GM23338 (cell line): ENCODE measurements at regions not wholly inside any gene's neighbourhood (a gene's known extent, or its start where the extent isn't known, plus 50 kb on each side); places are given as distances from the start of the nearest gene placed in this dataset.

Experiments used
- CREB1 ChIP-seq: fragments of 250-450 bp; sonication (Bioruptor Pico); IDR thresholded peaks from 2 replicates; pipeline ENCODE4 v1.5.0; 2020; ENCODE audit warnings: low read depth, mild to moderate bottlenecking, moderate library complexity
- CTCF ChIP-seq, 2 experiments: fragments of 200-600 bp in 1 of 2; sonication (generic) in 1 of 2; conservative IDR thresholded peaks; 2 replicates each; pipeline versions ENCODE4 v1.5.1 to v1.6.1; 2016 to 2017; ENCODE audit warnings: antibody characterized with exemption in 2 of 2, low read depth in 2 of 2, mild to moderate bottlenecking in 2 of 2, moderate library complexity in 1 of 2
- EZH2 ChIP-seq: fragments of 200-600 bp; sonication (generic); IDR thresholded peaks from one replicate; pipeline ENCODE4 v1.8.0; 2017; ENCODE audit warnings: antibody characterized with exemption, mild to moderate bottlenecking, low read depth; ENCODE audit not compliant: unreplicated experiment
- EZH2phosphoT487 ChIP-seq: fragments of 200-600 bp; sonication (generic); IDR thresholded peaks from one replicate; pipeline ENCODE4 v1.8.1; 2018; ENCODE audit warnings: antibody characterized with exemption; ENCODE audit not compliant: unreplicated experiment
- JUNB ChIP-seq: IDR thresholded peaks from one replicate; pipeline ENCODE4 v1.6.1; 2016; ENCODE audit warnings: antibody characterized with exemption; ENCODE audit not compliant: unreplicated experiment
- POLR2AphosphoS5 ChIP-seq: IDR thresholded peaks from 2 replicates; pipeline ENCODE4 v1.6.1; 2016; ENCODE audit warnings: antibody characterized with exemption, low read depth
- REST ChIP-seq: IDR thresholded peaks from one replicate; pipeline ENCODE4 v1.6.1; 2018; ENCODE audit warnings: antibody characterized with exemption; ENCODE audit not compliant: unreplicated experiment
- ZNF331 ChIP-seq: fragments of 250-450 bp; sonication (Bioruptor Pico); IDR thresholded peaks from 2 replicates; pipeline ENCODE4 v1.5.0; 2020; ENCODE audit warnings: low read depth, mild to moderate bottlenecking, moderate library complexity
- TF ChIP-seq, protein P1 (sequence below): fragments of 250-450 bp; sonication (Bioruptor Pico); IDR thresholded peaks from 2 replicates; pipeline ENCODE4 v1.5.0; 2020; ENCODE audit warnings: mild to moderate bottlenecking, moderate library complexity

DNA sequence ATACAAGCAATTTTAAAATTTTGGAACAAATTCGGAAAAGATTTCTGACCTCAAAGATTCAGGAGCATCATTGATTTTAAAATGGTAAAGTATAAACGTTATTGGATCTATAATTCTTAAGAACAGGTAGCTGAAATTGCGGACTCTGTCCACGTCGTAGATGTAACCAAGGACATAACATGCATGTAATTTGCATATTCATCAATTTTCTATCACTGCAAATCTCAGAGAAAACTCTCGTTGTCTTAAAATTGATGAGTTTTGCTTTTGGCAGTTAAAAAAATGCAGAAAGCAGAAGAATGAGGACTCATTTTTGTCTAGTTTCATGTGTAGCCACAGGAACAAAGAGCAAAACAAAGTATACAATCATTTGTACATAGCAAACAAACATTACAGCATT lies 1094.4 kb downstream of the SI start:
- TF ChIP-seq CTCF (conservative IDR thresholded peaks at IDR 0.05; ENCODE audit: low read depth in 2 of 2) (no peak), CREB1 (CRISPR knock-in tag) (no peak), ZNF331 (CRISPR knock-in tag) (no peak), EZH2phosphoT487 (no peak), REST (no peak), POLR2AphosphoS5 (no peak), EZH2 (no peak), JUNB (no peak)
- TF ChIP-seq, protein P1, sequence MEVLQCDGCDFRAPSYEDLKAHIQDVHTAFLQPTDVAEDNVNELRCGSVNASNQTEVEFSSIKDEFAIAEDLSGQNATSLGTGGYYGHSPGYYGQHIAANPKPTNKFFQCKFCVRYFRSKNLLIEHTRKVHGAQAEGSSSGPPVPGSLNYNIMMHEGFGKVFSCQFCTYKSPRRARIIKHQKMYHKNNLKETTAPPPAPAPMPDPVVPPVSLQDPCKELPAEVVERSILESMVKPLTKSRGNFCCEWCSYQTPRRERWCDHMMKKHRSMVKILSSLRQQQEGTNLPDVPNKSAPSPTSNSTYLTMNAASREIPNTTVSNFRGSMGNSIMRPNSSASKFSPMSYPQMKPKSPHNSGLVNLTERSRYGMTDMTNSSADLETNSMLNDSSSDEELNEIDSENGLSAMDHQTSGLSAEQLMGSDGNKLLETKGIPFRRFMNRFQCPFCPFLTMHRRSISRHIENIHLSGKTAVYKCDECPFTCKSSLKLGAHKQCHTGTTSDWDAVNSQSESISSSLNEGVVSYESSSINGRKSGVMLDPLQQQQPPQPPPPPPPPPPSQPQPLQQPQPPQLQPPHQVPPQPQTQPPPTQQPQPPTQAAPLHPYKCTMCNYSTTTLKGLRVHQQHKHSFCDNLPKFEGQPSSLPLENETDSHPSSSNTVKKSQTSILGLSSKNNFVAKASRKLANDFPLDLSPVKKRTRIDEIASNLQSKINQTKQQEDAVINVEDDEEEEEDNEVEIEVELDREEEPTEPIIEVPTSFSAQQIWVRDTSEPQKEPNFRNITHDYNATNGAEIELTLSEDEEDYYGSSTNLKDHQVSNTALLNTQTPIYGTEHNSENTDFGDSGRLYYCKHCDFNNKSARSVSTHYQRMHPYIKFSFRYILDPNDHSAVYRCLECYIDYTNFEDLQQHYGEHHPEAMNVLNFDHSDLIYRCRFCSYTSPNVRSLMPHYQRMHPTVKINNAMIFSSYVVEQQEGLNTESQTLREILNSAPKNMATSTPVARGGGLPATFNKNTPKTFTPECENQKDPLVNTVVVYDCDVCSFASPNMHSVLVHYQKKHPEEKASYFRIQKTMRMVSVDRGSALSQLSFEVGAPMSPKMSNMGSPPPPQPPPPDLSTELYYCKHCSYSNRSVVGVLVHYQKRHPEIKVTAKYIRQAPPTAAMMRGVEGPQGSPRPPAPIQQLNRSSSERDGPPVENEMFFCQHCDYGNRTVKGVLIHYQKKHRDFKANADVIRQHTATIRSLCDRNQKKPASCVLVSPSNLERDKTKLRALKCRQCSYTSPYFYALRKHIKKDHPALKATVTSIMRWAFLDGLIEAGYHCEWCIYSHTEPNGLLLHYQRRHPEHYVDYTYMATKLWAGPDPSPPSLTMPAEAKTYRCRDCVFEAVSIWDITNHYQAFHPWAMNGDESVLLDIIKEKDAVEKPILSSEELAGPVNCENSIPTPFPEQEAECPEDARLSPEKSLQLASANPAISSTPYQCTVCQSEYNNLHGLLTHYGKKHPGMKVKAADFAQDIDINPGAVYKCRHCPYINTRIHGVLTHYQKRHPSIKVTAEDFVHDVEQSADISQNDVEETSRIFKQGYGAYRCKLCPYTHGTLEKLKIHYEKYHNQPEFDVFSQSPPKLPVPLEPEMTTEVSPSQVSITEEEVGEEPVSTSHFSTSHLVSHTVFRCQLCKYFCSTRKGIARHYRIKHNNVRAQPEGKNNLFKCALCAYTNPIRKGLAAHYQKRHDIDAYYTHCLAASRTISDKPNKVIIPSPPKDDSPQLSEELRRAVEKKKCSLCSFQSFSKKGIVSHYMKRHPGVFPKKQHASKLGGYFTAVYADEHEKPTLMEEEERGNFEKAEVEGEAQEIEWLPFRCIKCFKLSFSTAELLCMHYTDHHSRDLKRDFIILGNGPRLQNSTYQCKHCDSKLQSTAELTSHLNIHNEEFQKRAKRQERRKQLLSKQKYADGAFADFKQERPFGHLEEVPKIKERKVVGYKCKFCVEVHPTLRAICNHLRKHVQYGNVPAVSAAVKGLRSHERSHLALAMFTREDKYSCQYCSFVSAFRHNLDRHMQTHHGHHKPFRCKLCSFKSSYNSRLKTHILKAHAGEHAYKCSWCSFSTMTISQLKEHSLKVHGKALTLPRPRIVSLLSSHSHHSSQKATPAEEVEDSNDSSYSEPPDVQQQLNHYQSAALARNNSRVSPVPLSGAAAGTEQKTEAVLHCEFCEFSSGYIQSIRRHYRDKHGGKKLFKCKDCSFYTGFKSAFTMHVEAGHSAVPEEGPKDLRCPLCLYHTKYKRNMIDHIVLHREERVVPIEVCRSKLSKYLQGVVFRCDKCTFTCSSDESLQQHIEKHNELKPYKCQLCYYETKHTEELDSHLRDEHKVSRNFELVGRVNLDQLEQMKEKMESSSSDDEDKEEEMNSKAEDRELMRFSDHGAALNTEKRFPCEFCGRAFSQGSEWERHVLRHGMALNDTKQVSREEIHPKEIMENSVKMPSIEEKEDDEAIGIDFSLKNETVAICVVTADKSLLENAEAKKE (CRISPR knock-in tag), result no peak
